Activated T-cell treated with anti-CD3 and anti-CD28 coated beads for 24 hours (primary cell): ENCODE measurements at regions not wholly inside any gene's neighbourhood (a gene's known extent, or its start where the extent isn't known, plus 50 kb on each side); places are given as distances from the start of the nearest gene placed in this dataset.

ENCODE experiments used
- DNase-seq: peaks from one replicate; pipeline ENCODE4 v3.0.0-alpha.2; 2020; ENCODE audit warnings: low read depth

GRCh38 chr4:115781528-115782146, 668.2 kb upstream of the NDST4 start:
- DNase-seq: no peak

DNA sequence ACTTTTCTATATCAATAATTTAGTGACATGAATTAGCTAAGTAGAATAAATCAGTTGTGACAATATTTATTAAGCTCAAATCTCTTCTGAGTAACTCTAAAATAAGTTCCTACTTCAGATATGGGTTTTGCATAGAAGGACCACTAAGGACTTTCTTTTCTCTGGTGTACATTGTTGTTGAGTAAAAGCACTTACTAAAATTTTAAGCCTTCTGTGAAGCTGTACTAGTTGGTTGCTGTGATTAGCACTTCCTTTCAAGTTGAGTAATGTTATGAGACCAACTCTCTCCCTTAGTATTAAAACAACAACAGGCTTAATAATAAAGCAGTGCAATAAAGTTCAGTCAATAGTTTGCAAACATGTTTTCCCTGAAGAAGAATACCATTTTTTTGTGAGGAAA, 667.4 kb upstream of the NDST4 start:
- DNase-seq: no peak

DNA sequence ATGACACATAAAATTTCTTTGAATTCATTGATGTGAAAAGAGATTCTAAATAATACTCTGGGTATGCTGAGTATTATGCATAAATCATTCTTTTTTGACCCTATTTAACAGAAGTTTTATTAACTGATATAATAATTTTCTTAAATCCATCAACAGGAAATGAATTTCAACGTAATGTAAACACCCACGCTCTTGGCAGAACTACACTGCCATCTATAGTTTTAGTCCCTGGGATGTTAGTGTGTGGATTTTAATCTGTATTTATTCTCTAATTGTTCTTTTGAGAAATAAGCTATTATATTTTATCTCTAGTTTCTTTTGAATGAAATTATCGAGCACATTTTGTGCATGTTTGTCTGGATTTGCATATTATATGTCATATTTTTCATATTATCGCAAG, 666.8 kb upstream of the NDST4 start:
- no peak for DNase-seq

- no peak for DNase-seq
Measured at GRCh38 chr4:115770046-115770543, 656.7 kb upstream of the NDST4 start.

- no peak for DNase-seq
Measured at GRCh38 chr4:115769396-115769795, 656.0 kb upstream of the NDST4 start.

GRCh38 chr4:115763051-115763450, 649.6 kb upstream of the NDST4 start:
- no peak for DNase-seq

- no peak for DNase-seq
Measured at GRCh38 chr4:115759231-115759630, 645.8 kb upstream of the NDST4 start.

GRCh38 chr4:115749404-115749803, 636.0 kb upstream of the NDST4 start:
- no peak for DNase-seq

DNA sequence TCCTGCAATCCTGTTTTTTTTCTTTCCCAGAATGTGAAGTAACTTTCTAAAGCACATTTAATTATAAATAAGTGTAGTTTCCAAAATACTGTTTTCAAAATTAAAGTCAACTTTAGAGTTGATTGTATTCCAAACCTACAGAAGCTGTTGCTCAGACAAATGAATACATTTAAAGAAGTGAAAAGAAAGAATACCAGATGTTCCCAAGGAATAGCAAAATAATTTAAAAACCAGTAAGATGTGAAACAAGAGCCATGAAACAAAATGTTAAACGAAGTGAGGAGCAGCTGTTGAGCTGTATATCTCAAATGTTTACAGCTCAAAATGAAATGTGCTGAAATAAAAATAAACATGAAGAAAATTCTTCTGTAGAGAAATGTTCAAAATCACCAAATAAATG, 627.4 kb upstream of the NDST4 start:
- DNase-seq: no peak

DNA sequence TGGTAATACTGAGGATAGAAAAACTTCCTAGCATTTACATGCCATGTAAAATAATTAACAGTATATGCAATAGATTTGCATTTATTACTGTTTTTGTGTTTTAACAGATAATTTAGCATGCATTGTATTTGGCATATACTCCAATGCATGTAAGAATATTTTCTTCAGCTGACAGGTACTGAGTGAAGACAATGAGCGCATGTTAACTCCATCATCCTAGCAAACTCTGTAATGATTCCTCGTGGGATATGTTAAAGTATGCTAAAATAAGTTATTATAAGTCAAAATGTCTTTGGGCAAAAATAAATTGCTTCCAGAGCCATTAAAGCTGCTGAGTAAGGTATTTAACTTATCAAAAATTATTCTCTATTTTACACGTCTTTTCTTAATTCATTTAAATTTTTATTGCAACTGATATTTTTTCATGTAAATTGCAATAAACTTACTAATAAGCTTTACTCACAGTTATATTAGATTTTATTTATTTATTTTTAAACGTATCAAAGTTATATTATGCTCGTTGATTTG, 616.4 kb upstream of the NDST4 start:
- no peak for DNase-seq

DNA sequence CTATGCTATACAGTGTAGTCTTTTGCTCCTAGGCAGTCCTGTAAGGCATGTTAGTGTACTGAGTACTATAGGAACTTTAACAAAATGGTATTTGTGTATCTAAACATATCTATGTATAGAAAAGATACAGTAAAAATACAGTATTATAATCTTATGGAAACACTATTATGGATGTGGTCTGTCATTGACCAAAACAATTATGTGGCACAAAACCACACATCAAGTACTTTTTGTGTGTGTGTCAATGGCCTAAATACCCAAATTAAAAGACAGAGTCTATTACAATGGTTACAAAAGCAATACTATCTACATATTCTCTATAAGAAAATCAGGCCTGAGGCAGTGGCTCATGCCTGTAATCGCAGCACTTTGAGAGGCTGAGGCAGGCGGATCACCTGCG, 610.2 kb upstream of the NDST4 start:
- no peak for DNase-seq

DNA sequence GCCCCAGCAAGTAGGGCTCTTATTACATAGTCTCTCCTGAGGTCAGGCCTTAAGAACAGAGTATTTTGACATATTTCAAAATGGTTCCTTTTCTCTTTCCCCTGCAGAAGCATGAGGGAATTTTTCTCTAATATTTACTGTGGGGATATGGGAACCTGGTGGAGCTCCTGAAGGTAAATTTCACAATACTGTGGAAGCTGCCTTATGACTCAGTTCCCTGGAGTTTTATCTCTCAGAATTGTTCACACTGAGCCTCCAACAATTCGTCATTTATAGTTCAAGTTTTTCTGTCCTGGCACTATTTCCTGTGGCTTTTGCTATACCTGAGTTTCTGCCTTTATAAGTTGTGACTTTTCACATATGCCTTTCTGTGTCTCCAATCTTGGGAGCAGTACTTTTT, 607.2 kb upstream of the NDST4 start:
- no peak for DNase-seq

DNA sequence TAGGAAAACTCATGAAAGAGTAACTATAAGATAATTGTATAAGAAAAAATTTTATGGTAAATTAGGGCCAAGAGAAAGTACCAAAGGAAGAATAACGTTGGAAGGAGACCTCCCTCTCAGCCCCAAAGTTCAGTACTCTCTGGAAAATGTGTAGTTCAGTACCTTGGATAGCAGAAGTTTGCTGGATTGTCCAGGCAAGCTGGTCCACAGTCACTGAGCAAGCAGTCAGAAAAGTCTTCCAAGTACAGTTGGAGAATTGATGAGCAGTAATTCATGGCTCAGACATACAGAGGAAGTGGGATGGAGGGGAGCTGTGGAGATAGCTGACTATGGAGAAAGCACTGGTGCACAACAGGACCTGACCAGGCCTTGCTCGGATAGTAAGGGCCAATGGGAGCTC, 598.2 kb upstream of the NDST4 start:
- DNase-seq: no peak

DNA sequence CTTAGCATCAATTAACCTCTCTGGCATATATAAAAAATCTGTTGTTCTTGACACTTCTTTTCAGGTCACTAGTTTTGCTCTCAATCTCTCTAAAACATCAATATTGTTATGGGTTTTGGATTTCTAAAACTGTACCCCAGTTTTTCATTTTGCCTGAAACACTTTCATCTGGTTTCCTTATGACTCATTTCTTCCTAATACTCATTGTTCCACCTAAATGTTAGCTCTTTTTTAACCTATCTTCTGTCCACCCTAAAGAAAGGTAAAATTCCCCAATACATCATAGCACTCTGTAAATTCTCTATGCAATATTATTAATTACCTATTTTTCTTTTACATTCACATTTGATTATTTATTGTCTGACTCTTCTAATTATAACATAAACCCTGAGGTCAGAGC, 575.5 kb upstream of the NDST4 start:
- DNase-seq: no peak

DNA sequence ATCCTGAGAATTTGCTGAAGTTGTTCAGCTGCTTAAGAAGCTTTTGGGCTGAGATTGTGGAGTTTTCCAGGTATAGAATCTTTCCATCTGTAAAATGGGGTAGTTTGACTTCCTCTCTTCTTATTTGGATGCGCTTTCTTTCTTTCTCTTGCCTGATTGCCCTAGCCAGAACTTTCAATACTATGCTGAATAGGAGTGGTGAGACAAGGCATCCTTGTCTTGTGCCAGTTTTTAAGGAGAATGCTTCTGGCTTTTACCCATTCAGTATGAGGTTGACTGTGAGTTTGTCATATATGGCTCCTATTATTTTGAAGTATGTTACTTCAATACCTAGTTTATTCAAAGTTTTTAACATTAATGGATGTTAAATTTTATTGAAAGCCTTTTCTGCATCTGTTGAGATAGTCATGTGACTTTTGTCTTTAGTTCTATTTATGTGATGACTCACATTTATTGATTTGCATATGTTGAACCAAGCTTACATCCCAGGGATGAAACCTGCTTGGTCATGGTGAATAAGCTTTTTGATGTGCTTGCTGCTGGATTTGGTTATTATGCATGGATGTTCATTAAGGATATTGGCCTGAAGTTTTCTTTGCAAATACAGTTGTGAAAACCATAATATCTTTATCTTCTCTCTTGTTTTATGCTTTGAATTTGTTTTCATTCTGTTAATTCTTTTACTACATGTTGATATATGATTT, 573.8 kb upstream of the NDST4 start:
- no peak for DNase-seq

DNA sequence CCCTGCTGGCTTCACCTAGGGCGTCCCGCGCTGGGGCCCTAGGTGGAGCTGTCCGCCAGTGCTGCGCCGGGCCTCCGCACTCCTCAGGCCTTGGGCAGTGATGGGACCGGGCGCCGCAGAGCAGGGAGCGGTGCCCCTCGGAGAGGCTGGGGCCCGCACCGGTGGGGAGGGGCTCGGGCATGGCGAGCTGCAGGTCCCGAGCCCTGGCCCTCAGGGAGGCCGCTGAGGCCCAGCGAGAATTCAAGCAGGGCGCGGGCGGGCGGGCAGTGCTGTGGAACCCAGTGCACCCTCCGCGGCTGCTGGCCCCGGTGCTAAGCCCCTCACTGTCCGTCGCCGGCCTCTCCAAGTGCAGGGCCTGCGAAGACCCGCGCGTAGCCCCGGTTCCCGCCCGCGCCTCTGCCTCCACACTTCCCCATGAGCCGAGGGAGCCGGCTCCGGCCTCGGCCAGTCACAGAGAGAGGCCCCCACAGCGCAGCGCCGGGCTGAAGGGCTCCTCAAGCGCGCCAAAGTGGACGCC, 565.1 kb upstream of the NDST4 start:
- DNase-seq: no peak

GRCh38 chr4:115675719-115676118, 562.3 kb upstream of the NDST4 start:
- no peak for DNase-seq

GRCh38 chr4:115674485-115674884, 561.1 kb upstream of the NDST4 start:
- no peak for DNase-seq

DNA sequence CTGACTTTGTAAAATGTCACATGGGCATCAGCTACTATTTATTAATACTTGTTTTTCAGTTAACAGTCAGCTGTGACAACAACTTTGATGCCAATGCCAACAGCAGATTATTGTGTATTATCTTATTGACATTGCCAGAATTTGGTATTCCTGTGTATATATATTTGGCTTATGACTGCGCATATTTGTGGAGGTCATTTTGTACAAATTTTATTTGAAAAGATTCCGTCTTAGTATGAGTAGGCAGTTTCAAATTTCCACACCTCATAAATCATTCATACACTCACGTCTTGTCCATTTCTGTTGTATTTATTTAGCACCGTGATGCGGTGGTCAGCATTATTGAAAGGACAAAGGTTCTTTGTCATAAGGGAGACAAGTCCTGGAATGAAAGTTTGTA, 558.2 kb upstream of the NDST4 start:
- DNase-seq: no peak

GRCh38 chr4:115670930-115671329, 557.5 kb upstream of the NDST4 start:
- no peak for DNase-seq

DNA sequence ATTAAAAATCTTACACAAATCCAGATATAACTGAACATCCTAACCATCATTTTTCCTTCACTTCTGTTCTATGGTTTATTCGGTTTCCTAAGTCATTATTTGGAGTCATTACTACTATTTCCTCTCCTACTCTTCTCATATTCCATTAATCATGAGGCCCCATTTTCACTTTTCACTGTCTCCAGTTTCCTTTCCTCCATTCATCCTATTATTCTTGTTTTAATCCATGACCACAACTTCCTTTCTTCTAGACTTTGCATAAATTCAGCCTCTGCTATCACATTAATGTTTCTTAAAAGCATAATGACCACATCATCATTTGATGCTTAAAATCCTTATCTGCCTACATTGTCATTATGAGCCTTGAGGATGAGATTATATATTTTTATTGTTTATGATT, 555.0 kb upstream of the NDST4 start:
- DNase-seq: no peak

GRCh38 chr4:115664285-115664684, 550.9 kb upstream of the NDST4 start:
- no peak for DNase-seq

DNA sequence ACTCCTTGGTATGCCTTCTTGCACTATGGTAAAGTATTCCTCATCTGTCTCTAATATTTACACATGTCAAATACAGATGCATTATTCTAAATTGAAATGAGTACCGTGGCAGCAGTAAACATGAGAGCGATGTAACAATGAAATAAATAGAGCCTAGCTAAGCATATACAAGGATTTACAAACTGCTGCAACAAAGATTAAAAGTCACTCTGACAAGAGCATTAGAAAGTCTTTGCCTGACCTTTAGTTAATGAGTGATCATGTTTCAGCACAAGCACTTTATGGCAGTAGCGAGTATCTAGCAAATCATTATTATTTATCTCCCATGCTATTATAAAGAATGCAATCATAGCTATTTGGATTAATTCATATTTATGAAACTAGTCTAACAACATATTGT, 547.0 kb upstream of the NDST4 start:
- no peak for DNase-seq
